ENCODE measurements at regions not wholly inside any gene's neighbourhood (a gene's known extent, or its start where the extent isn't known, plus 50 kb on each side); places are given as distances from the start of the nearest gene placed in this dataset.

DNA sequence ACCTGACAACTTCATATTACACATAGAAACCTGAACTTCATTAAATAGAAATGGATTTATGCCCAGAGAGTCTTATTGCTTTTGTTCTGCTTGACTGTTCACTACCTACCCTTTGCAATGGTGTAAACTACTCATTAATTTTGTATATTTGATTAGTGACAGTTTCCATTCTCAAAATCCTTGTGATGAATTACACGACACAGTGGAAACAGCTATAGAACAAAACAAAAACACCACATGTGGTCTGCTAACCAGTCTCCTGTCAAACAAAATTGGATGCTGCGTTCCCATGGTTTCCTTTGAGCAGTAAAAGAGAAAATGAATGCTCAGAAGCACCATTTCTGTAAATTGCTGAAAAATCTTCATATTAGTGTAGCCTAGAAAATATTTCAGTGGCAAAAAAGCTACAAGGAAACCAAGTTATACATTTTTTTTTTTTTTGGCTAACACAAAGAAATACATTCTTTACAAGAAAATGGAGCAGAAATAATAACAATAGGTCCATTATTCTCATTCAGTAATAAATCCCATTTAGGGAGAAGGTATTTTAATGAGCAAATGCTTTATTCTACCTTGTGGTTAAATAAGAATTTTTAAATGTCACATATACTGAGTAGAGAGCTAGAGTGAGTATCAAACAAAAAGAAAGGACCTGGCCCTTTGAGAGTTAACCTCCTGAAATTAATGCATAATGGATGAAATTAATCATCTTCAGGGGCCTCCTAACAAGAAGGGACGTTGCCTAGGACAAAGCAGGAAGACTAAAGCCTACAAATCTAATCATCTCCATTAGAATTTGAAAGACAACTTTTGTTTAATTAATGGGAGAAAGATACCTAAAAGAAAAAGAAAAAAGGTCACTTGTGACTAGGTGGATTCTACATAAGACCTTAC lies 355.1 kb upstream of the ZC3H15 start:
- WGBS, 5 donors: 78 to 86% (median 80%) methylated on average over 3 of the region's 3 CpGs
- Histone ChIP-seq H3K9me3 (no peaks in the 10 kb centered on the region), H3K27me3 (replicated peaks in 1 of 7) (no peaks in the 10 kb centered on the region), H3K4me1 (peaks cover 0 to 6% (median 0%) of the 10 kb centered on the region in 6 donors), H3K4me3 (no peak overlapping the region), H3K27ac (no peak overlapping the region), H3K36me3 (no peaks in the 10 kb centered on the region)
- TF ChIP-seq POLR2A (IDR thresholded peaks at IDR 0.05) (no peak), POLR2AphosphoS5 (IDR thresholded peaks at IDR 0.05) (no peak)
- TF ChIP-seq, protein P1, sequence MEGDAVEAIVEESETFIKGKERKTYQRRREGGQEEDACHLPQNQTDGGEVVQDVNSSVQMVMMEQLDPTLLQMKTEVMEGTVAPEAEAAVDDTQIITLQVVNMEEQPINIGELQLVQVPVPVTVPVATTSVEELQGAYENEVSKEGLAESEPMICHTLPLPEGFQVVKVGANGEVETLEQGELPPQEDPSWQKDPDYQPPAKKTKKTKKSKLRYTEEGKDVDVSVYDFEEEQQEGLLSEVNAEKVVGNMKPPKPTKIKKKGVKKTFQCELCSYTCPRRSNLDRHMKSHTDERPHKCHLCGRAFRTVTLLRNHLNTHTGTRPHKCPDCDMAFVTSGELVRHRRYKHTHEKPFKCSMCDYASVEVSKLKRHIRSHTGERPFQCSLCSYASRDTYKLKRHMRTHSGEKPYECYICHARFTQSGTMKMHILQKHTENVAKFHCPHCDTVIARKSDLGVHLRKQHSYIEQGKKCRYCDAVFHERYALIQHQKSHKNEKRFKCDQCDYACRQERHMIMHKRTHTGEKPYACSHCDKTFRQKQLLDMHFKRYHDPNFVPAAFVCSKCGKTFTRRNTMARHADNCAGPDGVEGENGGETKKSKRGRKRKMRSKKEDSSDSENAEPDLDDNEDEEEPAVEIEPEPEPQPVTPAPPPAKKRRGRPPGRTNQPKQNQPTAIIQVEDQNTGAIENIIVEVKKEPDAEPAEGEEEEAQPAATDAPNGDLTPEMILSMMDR (IDR thresholded peaks at IDR 0.05 in 8 of 11, conservative IDR thresholded peaks at IDR 0.05 in 3 of 11): no peak
- intact Hi-C loops (cut with DNase I; ENCODE audit: low total_unique reads): no loop called here
- DNase-seq: no peak

- Histone ChIP-seq H3K27ac (no peak overlapping the region), H3K9me3 (no peaks in the 10 kb centered on the region), H3K27me3 (replicated peaks in 1 of 7) (no peaks in the 10 kb centered on the region), H3K36me3 (no peaks in the 10 kb centered on the region), H3K4me1 (no peaks in the 10 kb centered on the region), H3K4me3 (no peak overlapping the region)
- TF ChIP-seq, protein P1 (IDR thresholded peaks at IDR 0.05 in 8 of 11, conservative IDR thresholded peaks at IDR 0.05 in 3 of 11): no peak
- TF ChIP-seq POLR2AphosphoS5 (IDR thresholded peaks at IDR 0.05) (no peak), POLR2A (IDR thresholded peaks at IDR 0.05) (no peak)
- intact Hi-C loops (cut with DNase I; ENCODE audit: low total_unique reads): no loop called here
- 85 to 96% (median 89%) methylated on average over 1 of the region's 1 CpG for WGBS, 5 donors
- no peak for DNase-seq
Measured at GRCh38 chr2:186135686-186136085, 350.4 kb upstream of the ZC3H15 start.

DNA sequence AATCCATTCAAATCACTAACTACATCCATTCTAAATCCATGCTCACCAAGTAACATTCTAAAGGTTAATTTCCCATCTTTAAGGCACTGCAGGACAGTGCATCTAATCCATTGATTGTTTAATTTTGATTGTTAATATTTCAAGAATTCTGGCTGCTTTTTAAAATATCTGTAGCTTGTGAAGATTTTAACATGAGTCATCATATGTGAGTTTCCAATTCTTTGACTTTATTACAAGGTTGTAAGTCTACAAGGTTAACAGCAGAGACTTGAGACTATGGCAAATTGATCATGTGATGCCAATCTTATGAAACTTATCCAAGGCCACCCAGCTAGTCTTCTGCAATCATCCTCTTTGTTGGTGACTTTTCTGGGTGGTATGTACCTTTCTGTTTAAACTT lies 349.2 kb upstream of the ZC3H15 start:
- no peaks in the 10 kb centered on the region for H3K27me3 ChIP-seq (replicated peaks in 1 of 7)
- H3K9me3 ChIP-seq: no peaks in the 10 kb centered on the region
- TF ChIP-seq POLR2A (IDR thresholded peaks at IDR 0.05) (no peak), POLR2AphosphoS5 (IDR thresholded peaks at IDR 0.05) (no peak)
- TF ChIP-seq, protein P1 (IDR thresholded peaks at IDR 0.05 in 8 of 11, conservative IDR thresholded peaks at IDR 0.05 in 3 of 11): no peak
- DNase-seq: no peak
- no peak overlapping the region for H3K4me3 ChIP-seq
- H3K27ac ChIP-seq: no peak overlapping the region
- intact Hi-C loops (cut with DNase I; ENCODE audit: low total_unique reads): no loop called here
- H3K36me3 ChIP-seq: no peaks in the 10 kb centered on the region
- H3K4me1 ChIP-seq: no peaks in the 10 kb centered on the region

- 85 to 98% (median 87%) methylated on average over 2 of the region's 2 CpGs for WGBS, 5 donors
- DNase-seq: no peak
- no peaks in the 10 kb centered on the region for H3K9me3 ChIP-seq
- no peaks in the 10 kb centered on the region for H3K4me1 ChIP-seq
- no peaks in the 10 kb centered on the region for H3K36me3 ChIP-seq
- H3K4me3 ChIP-seq: no peak overlapping the region
- H3K27me3 ChIP-seq (replicated peaks in 1 of 7): no peaks in the 10 kb centered on the region
- intact Hi-C loops (cut with DNase I; ENCODE audit: low total_unique reads): no loop called here
- TF ChIP-seq POLR2AphosphoS5 (IDR thresholded peaks at IDR 0.05) (no peak), POLR2A (IDR thresholded peaks at IDR 0.05) (no peak)
- TF ChIP-seq, protein P1 (IDR thresholded peaks at IDR 0.05 in 8 of 11, conservative IDR thresholded peaks at IDR 0.05 in 3 of 11): no peak
- no peak overlapping the region for H3K27ac ChIP-seq
Measured at GRCh38 chr2:186138845-186139244, 347.2 kb upstream of the ZC3H15 start.

Data from spleen (tissue), 11 donors.